Endothelial cell of umbilical vein (primary cell): ENCODE measurements at regions not wholly inside any gene's neighbourhood (a gene's known extent, or its start where the extent isn't known, plus 50 kb on each side); places are given as distances from the start of the nearest gene placed in this dataset.

ENCODE experiments used
- BruUV-seq: library from RNA; stranded (reverse); fragments of 400-500 nt; replicated peaks from 2 replicates; lab custom pipeline; 2021; lab: Mats Ljungman, UMichigan
- CTCF ChIA-PET: fragments of 300-600, 350-600 bp; sonication (Branson Sonifier 250); formaldehyde crosslinking; loops from one replicate; lab custom pipeline; 2021; ENCODE audit warnings: antibody characterized with exemption, inconsistent platforms; lab: Charles Lee
- POLR2A ChIA-PET: fragments of 300-600, 350-600 bp; sonication (Branson Sonifier 250); formaldehyde crosslinking; loops from one replicate; lab custom pipeline; 2021; ENCODE audit warnings: antibody characterized with exemption, inconsistent platforms; lab: Charles Lee
- DNase-seq: peaks from one replicate; pipeline ENCODE4 v3.0.0-alpha.2; 2011; ENCODE audit warnings: low read depth, low spot score
- FAIRE-seq: peaks from 2 replicates; lab custom pipeline; 2011; peaks lifted over from hg19 to GRCh38; lab: Jason Lieb, UNC
- H2AFZ ChIP-seq: 2 replicates; pipeline ENCODE4 v1.6.0; 2012; ENCODE audit warnings: low read depth, low read length, control low read depth, inconsistent platforms
- H3K27ac ChIP-seq: 2 replicates; pipeline ENCODE4 v1.5.1; 2011; ENCODE audit warnings: low read depth, mild to moderate bottlenecking, control low read depth, low read length, moderate library complexity; ENCODE audit not compliant: insufficient read depth
- H3K27me3 ChIP-seq, 2 experiments: 2 replicates each; pipeline versions ENCODE4 v1.6.0 to v1.6.1; 2011; ENCODE audit warnings: low read length in 2 of 2, mixed read lengths in 1 of 2; ENCODE audit not compliant: control insufficient read depth in 2 of 2, insufficient read depth in 2 of 2
- H3K36me3 ChIP-seq, 2 experiments: 2 replicates in 1 of 2; 3 replicates in 1 of 2; pipeline ENCODE4 v1.5.1; 2011; ENCODE audit warnings: low read length in 2 of 2, mild to moderate bottlenecking in 1 of 2, moderate library complexity in 1 of 2; ENCODE audit not compliant: control insufficient read depth in 2 of 2, insufficient read depth in 2 of 2; ENCODE audit errors: extremely low read depth in 1 of 2
- H3K4me1 ChIP-seq: 3 replicates; pipeline ENCODE4 v1.5.1; 2011; ENCODE audit warnings: mild to moderate bottlenecking, low read length; ENCODE audit not compliant: control insufficient read depth, insufficient read depth; ENCODE audit errors: extremely low read depth
- H3K4me2 ChIP-seq: 2 replicates; pipeline ENCODE4 v1.6.1; 2011; ENCODE audit warnings: low read length, control low read depth, mixed read lengths; ENCODE audit not compliant: insufficient read depth
- H3K4me3 ChIP-seq, 3 experiments: fragments of 200-600 bp in 1 of 3; sonication (generic), shearing (Covaris generic) in 1 of 3; replicated peaks in 1 of 3; 2 replicates each; pipeline ENCODE4 v1.5.1; 2011 to 2016; ENCODE audit warnings: control low read depth in 3 of 3, low read length in 3 of 3, mild to moderate bottlenecking in 2 of 3, inconsistent platforms in 1 of 3, low read depth in 1 of 3, moderate library complexity in 1 of 3; ENCODE audit not compliant: insufficient read depth in 1 of 3
- H3K79me2 ChIP-seq: 2 replicates; pipeline ENCODE4 v1.6.0; 2012; ENCODE audit warnings: low read length, inconsistent platforms; ENCODE audit not compliant: control insufficient read depth, insufficient read depth
- H3K9ac ChIP-seq: replicated peaks from 2 replicates; pipeline ENCODE3; 2011; ENCODE audit warnings: low read length, control low read depth; ENCODE audit not compliant: insufficient read depth; ENCODE audit errors: extremely low read depth
- H3K9me1 ChIP-seq: replicated peaks from 3 replicates; pipeline ENCODE4 v1.6.0; 2011; ENCODE audit warnings: mild to moderate bottlenecking, low read length; ENCODE audit not compliant: control insufficient read depth, insufficient read depth; ENCODE audit errors: extremely low read depth
- H3K9me3 ChIP-seq: replicated peaks from 2 replicates; pipeline ENCODE4 v1.5.1; 2012; ENCODE audit warnings: low read length, inconsistent platforms; ENCODE audit not compliant: control insufficient read depth, insufficient read depth
- H4K20me1 ChIP-seq: replicated peaks from 2 replicates; pipeline ENCODE3; 2011; ENCODE audit warnings: mild to moderate bottlenecking, low read length; ENCODE audit not compliant: control insufficient read depth, insufficient read depth; ENCODE audit errors: extremely low read depth
- EZH2 ChIP-seq: IDR thresholded peaks from 2 replicates; pipeline ENCODE4 v1.6.1; 2012; ENCODE audit warnings: borderline replicate concordance, low read depth, mild to moderate bottlenecking, moderate library complexity, low read length, inconsistent platforms; ENCODE audit not compliant: severe bottlenecking
- FOS ChIP-seq: IDR thresholded peaks from 2 replicates; pipeline ENCODE4 v1.6.1; 2011; ENCODE audit warnings: mild to moderate bottlenecking, low read length, moderate library complexity, borderline replicate concordance; ENCODE audit not compliant: insufficient read depth
- GATA2 ChIP-seq: IDR thresholded peaks from 2 replicates; pipeline ENCODE4 v1.7.0; 2011; ENCODE audit warnings: low read depth, mild to moderate bottlenecking, moderate library complexity, mixed read lengths, low read length; ENCODE audit not compliant: insufficient read length, insufficient read depth
- JUN ChIP-seq: IDR thresholded peaks from 2 replicates; pipeline ENCODE4 v1.6.1; 2011; ENCODE audit warnings: borderline replicate concordance, low read depth; ENCODE audit not compliant: insufficient read length, insufficient read depth
- MYC ChIP-seq: IDR thresholded peaks from one replicate; pipeline ENCODE4 v1.6.1; 2011; ENCODE audit warnings: mild to moderate bottlenecking, low read depth, low read length
- POLR2A ChIP-seq: IDR thresholded peaks from 2 replicates; pipeline ENCODE4 v1.6.1; 2012; ENCODE audit warnings: low read depth, mild to moderate bottlenecking, control low read depth, low read length
- POLR2AphosphoS5 ChIP-seq: IDR thresholded peaks from 2 replicates; pipeline ENCODE4 v1.6.1; 2012; ENCODE audit warnings: low read depth, mild to moderate bottlenecking, control low read depth, low read length, moderate library complexity; ENCODE audit not compliant: insufficient read depth
- dilution Hi-C: fragments of 300-500 bp; cut with MboI; formaldehyde crosslinking; loops from one replicate; pipeline ENCODE4 v1.15.0; 2019; ENCODE audit warnings: low sequenced_read_pairs; ENCODE audit not compliant: extremely low pct_ligation_motif_present
- intact Hi-C: fragments of 100-400 bp; cut with micrococcal nuclease; formaldehyde crosslinking; loops from one replicate; pipeline ENCODE4 v1.10.0; 2022
- TF ChIP-seq, protein P1 (sequence below), 2 donors: IDR thresholded peaks; 1 replicate in 1 of 2; 2 replicates in 1 of 2; pipeline ENCODE4 v1.5.1; 2011; ENCODE audit warnings: low read length in 2 of 2, mild to moderate bottlenecking in 2 of 2, moderate library complexity in 2 of 2, control low read depth in 1 of 2, inconsistent platforms in 1 of 2, low read depth in 1 of 2; ENCODE audit not compliant: insufficient read depth in 1 of 2; ENCODE audit errors: extremely low read depth in 1 of 2

- H3K9me3 ChIP-seq: peaks cover 2% of the 10 kb centered on the region
- BruUV-seq: no TSS peak
- no peak for DNase-seq
- H3K4me1 ChIP-seq: no peaks in the 10 kb centered on the region
- H3K27me3 ChIP-seq: no peaks in the 10 kb centered on the region
- H3K79me2 ChIP-seq: no peaks in the 10 kb centered on the region
- no peaks in the 10 kb centered on the region for H4K20me1 ChIP-seq
- TF ChIP-seq GATA2 (no peak), JUN (no peak), POLR2AphosphoS5 (no peak), FOS (no peak), MYC (no peak), POLR2A (no peak), EZH2 (no peak)
- TF ChIP-seq, protein P1, sequence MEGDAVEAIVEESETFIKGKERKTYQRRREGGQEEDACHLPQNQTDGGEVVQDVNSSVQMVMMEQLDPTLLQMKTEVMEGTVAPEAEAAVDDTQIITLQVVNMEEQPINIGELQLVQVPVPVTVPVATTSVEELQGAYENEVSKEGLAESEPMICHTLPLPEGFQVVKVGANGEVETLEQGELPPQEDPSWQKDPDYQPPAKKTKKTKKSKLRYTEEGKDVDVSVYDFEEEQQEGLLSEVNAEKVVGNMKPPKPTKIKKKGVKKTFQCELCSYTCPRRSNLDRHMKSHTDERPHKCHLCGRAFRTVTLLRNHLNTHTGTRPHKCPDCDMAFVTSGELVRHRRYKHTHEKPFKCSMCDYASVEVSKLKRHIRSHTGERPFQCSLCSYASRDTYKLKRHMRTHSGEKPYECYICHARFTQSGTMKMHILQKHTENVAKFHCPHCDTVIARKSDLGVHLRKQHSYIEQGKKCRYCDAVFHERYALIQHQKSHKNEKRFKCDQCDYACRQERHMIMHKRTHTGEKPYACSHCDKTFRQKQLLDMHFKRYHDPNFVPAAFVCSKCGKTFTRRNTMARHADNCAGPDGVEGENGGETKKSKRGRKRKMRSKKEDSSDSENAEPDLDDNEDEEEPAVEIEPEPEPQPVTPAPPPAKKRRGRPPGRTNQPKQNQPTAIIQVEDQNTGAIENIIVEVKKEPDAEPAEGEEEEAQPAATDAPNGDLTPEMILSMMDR (IDR thresholded peaks at IDR 0.05; ENCODE audit: extremely low read depth in 1 of 2, insufficient read depth in 1 of 2, low read depth in 1 of 2, low read length in 2 of 2): no peak
- H3K9ac ChIP-seq: no peak overlapping the region
- H3K9me1 ChIP-seq: no peaks in the 10 kb centered on the region
- intact Hi-C loops: no loop called here
- no peak for FAIRE-seq
- no peak overlapping the region for H3K27ac ChIP-seq
- dilution Hi-C loops: no loop called here
- no peak overlapping the region for H2AFZ ChIP-seq
- no peak overlapping the region for H3K4me3 ChIP-seq
- POLR2A ChIA-PET: no interaction called here
- CTCF ChIA-PET: no interaction called here
- H3K4me2 ChIP-seq: no peak overlapping the region
- H3K36me3 ChIP-seq: no peaks in the 10 kb centered on the region
Measured at GRCh38 chr4:189060104-189060503, 880.6 kb upstream of the FRG1 start.
